Chondrocyte (in vitro differentiated cells): ENCODE measurements at regions not wholly inside any gene's neighbourhood (a gene's known extent, or its start where the extent isn't known, plus 50 kb on each side); places are given as distances from the start of the nearest gene placed in this dataset.

Experiments
- DNase-seq: peaks from one replicate; pipeline ENCODE4 v3.0.0; 2021; ENCODE audit warnings: mixed read lengths, low spot score
- H3K27ac Mint-ChIP-seq: one replicate; pipeline ENCODE4 v1.8.0; 2021; ENCODE audit warnings: mild to moderate bottlenecking, moderate library complexity, mixed read lengths; ENCODE audit not compliant: unreplicated experiment
- H3K27me3 Mint-ChIP-seq: 2 replicates; pipeline ENCODE4 v1.8.0; 2021; ENCODE audit warnings: low read depth, mixed read lengths
- H3K36me3 Mint-ChIP-seq: 2 replicates; pipeline ENCODE4 v1.8.0; 2021; ENCODE audit warnings: low read depth, mixed read lengths
- H3K4me1 Mint-ChIP-seq: 2 replicates; pipeline ENCODE4 v1.8.0; 2021; ENCODE audit warnings: low read depth, mild to moderate bottlenecking, mixed read lengths
- H3K4me3 Mint-ChIP-seq: one replicate; pipeline ENCODE4 v1.8.0; 2021; ENCODE audit warnings: mild to moderate bottlenecking, moderate library complexity, mixed read lengths; ENCODE audit not compliant: unreplicated experiment
- H3K9me3 Mint-ChIP-seq: 2 replicates; pipeline ENCODE4 v1.8.0; 2021; ENCODE audit warnings: low read depth, mixed read lengths
- CTCF ChIP-seq: fragments of 200-600 bp; sonication (generic); IDR thresholded peaks from 2 replicates; pipeline ENCODE4 v1.5.0; 2021; ENCODE audit warnings: antibody characterized with exemption, mild to moderate bottlenecking, moderate library complexity

- no peak for DNase-seq
- no peaks in the 10 kb centered on the region for H3K27me3 Mint-ChIP-seq
- TF ChIP-seq CTCF = no peak
- H3K27ac Mint-ChIP-seq = no peak overlapping the region
- peaks cover 7% of the 10 kb centered on the region for H3K36me3 Mint-ChIP-seq
- H3K4me3 Mint-ChIP-seq = no peak overlapping the region
- H3K4me1 Mint-ChIP-seq = peaks cover 11% of the 10 kb centered on the region
- peaks cover 22% of the 10 kb centered on the region for H3K9me3 Mint-ChIP-seq
Measured at GRCh38 chr4:188459381-188459780, 320.1 kb downstream of the TRIML1 start.

- no peak for TF ChIP-seq CTCF
- Mint-ChIP-seq H3K9me3 (peaks cover 20% of the 10 kb centered on the region), H3K27ac (no peak overlapping the region), H3K4me3 (no peak overlapping the region), H3K27me3 (no peaks in the 10 kb centered on the region), H3K4me1 (no peaks in the 10 kb centered on the region), H3K36me3 (peaks cover 5% of the 10 kb centered on the region)
- no peak for DNase-seq
Measured at GRCh38 chr4:188463909-188464308, 324.7 kb downstream of the TRIML1 start.

- TF ChIP-seq CTCF = no peak
- Mint-ChIP-seq H3K4me3 (no peak overlapping the region), H3K27ac (no peak overlapping the region), H3K4me1 (no peaks in the 10 kb centered on the region), H3K27me3 (no peaks in the 10 kb centered on the region), H3K9me3 (peaks cover 20% of the 10 kb centered on the region), H3K36me3 (peaks cover 5% of the 10 kb centered on the region)
- no peak for DNase-seq
Measured at GRCh38 chr4:188466001-188466400, 326.8 kb downstream of the TRIML1 start.

DNA sequence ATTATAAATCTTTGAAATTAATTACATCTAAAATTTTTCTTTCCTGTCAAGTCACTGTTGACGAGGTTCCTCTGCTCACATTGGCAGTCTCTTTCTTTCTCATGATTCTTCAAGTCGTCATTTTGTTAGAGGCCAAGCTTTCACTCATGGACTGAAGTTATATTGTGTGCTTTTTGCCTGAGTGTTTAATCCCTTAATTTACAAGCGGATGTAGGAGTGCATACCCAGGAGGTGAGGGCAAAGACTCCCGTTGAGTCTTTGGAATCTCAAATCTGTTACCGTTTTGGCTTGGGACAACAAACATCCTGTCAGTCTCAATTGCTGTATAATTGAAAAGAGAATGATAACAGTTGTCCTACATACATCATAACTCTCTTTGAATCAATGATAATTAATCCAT, 345.0 kb downstream of the TRIML1 start:
- Mint-ChIP-seq H3K36me3 (peaks cover 1% of the 10 kb centered on the region), H3K4me1 (no peaks in the 10 kb centered on the region), H3K27ac (no peak overlapping the region), H3K27me3 (no peaks in the 10 kb centered on the region), H3K4me3 (no peak overlapping the region), H3K9me3 (peaks cover 8% of the 10 kb centered on the region)
- no peak for TF ChIP-seq CTCF
- DNase-seq = no peak

DNA sequence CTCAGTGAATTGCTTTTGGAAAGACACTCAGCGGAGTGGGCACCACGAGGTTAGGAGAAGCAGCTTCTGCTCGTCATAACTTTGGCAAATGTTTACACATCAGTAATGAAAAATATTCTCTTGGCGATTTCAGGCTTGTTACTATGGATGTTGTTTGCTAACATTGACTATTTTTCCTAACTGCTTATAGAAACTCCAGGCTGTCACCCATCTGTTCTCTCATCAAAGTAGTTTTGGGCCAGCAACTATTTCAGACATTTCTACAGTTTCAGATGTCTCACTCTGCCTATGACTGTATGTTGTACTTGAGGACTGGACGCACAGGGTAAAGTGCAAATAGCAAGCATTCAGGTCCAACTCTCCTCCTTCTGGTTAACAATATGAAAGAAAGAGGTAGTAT, 346.7 kb downstream of the TRIML1 start:
- DNase-seq = no peak
- H3K4me3 Mint-ChIP-seq = no peak overlapping the region
- no peak overlapping the region for H3K27ac Mint-ChIP-seq
- peaks cover 3% of the 10 kb centered on the region for H3K36me3 Mint-ChIP-seq
- H3K9me3 Mint-ChIP-seq = peaks cover 11% of the 10 kb centered on the region
- H3K4me1 Mint-ChIP-seq = no peaks in the 10 kb centered on the region
- no peak for TF ChIP-seq CTCF
- H3K27me3 Mint-ChIP-seq = no peaks in the 10 kb centered on the region
